ENCODE measurements at regions not wholly inside any gene's neighbourhood (a gene's known extent, or its start where the extent isn't known, plus 50 kb on each side); places are given as distances from the start of the nearest gene placed in this dataset.
"Not testable (repeated sequence)": the region's sequence is repeated elsewhere in the genome, so short reads cannot be mapped to it uniquely, and the experiment has no call there.

GRCh38 chr13:99736541-99736940 is 235.0 kb downstream of the ZIC5 start:
- ATAC-seq (no peak), DNase-seq (no peak)

- ATAC-seq: no peak
- no peak for DNase-seq
Observed at GRCh38 chr13:99734013-99734693, 232.9 kb downstream of the TM9SF2 start.

DNA sequence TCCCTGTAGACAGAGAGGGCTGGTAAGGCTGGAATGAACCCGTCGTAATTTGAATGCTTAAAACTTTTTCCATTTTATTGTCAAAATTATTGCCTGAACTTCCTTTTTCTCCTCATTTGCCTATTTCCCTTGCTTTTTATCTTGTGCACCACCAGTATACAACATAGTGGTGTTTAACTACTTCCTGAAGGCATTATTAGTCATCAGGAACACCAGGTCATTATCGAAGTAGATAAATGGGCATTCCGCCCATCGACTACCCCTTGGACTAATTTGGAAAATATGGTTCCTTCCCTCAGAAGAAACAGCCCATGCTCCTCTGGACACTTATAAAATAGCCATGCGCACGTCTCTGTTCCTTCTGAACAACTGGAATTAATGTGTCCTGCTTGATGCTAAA is 232.1 kb downstream of the TM9SF2 start:
- no peak for ATAC-seq
- DNase-seq: no peak

DNA sequence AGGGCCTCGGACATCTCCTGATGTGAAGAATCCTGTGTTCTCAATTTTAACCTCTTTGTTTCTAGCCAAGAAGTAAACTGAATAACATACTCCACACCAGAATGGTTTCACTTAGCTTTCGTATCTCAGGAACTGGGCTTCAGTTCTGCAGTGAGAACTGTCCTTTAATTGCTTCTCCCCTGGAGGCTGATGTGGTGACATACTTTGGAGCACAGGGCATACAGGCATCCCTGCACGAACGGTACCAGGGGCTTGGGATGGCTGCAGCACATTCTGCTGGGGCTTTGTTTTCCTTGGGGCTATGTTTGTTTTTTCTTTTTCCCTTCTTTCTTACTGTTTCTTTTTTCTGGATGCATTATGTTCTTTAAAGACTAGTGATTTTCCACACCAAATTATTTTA is 230.5 kb downstream of the TM9SF2 start:
- DNase-seq (no peak), ATAC-seq (no peak)

DNA sequence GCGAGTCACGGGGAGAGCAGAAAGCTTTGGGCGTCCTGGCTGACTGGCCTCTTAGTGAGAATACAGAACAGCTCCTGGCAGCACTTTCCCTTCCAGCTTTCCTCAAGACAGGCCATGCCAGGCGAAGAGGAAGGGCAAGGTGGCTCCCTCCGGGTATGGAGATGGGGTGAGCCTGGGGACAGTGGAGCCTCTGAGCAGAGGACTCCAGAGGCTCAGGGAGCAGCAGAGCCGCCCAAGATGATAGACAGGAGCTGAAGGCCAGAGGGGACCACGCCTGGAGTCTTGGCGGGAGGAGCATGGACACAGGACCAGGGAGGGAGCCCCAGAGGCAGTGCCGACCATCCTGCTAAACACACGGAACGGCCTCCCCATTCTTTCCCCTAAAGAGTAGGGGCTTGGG is 229.1 kb downstream of the TM9SF2 start:
- ATAC-seq (no peak), DNase-seq (no peak)

GRCh38 chr13:99729745-99730144 is 228.5 kb downstream of the TM9SF2 start:
- ATAC-seq: no peak
- no peak for DNase-seq

- DNase-seq, ATAC-seq: not testable (repeated sequence)
Observed at GRCh38 chr13:99727651-99728050, 226.4 kb downstream of the TM9SF2 start.

- ATAC-seq (no peak), DNase-seq (no peak)
Observed at GRCh38 chr13:99726282-99726894, 225.1 kb downstream of the TM9SF2 start.

DNA sequence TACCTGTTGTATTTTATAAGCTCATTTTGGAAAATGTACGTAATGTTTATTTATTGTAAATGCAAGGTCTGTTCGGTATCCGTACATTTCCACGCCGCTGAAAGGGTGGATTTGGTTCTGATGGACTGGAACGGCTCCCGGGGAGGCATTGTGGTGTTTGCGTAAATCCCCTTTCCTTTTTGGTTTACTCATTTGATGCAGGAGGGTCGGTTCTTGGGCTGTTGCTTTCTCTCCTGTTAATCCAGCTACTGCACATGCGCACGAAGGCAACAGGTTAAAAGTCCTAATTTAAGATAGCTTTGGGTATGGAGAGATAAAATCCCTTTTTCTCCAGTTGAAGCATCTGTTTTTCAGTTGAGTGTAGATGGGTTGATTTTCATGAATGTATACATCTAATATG is 224.4 kb downstream of the TM9SF2 start:
- ATAC-seq (no peak), DNase-seq (no peak)

DNA sequence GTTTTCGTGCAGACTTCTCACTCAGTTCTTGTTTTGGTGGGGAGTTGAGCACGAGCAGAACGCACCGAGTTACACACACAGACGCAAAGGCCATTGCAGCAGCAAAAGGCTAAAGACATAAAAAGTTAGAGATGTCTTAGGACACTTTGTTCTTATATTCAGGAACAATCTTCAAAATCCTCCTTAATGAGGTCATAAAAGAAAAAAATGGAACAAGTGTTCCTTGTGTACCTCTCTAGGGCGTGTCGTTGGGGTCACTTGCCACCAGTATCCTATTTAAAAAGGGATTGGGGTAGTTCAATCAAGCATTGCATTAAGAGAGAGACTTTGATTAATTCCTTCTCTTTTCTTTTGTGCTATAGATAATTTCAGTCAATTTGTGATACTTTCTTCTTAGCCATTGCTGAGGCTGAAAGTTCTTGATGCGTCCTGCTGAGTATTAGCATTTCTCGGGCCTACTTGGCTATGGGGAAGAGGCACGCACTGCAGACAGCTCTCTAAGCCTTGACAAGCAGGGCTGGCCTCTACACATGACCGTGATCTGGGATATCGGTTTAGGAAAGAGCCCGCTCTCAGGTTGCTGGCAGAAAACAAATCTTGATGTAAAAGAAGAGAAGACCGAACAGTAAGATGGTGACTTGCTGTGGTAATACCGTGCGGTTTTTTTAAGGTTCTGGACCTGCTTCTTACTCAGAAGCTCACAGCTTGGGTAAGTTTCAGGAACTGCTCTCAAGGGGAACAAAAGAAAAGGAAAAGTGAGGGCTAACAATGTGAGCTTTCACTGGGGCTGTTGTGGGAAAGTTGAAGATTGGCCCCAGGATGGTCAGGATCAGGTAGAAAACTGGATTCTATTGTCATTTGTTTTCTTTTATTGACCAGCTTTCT is 223.6 kb downstream of the TM9SF2 start:
- DNase-seq (no peak), ATAC-seq (no peak)

- ATAC-seq (no peak), DNase-seq (no peak)
Observed at GRCh38 chr13:99723878-99724277, 222.6 kb downstream of the TM9SF2 start.

- no peak for DNase-seq
- no peak for ATAC-seq
Observed at GRCh38 chr13:99722931-99723330, 221.7 kb downstream of the TM9SF2 start.

DNA sequence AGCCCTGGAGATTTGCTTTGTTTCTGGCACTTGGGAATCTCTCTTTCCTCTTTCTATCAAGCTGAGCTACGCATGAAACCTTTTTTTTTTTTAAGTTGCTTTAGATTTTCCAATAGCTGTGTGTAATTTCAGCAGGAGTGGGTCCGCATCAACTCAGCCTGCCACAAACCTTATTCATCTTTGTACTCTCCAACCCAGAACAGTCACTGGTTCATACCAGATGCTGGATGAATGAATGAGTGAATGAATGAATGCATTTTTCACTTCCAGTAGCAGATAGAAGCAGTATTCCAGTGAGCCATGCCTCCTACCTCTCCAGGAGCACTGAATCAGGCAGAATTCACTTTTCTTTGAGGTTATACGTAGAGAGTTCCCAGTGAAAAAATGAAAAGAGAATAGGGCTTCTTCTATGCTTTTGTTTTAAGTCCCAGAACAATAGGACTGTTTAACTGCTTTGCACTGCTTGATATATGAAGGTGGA is 221.1 kb downstream of the TM9SF2 start:
- ATAC-seq (no peak), DNase-seq (no peak)

- ATAC-seq: no peak
Observed at GRCh38 chr13:99721606-99722337, 220.5 kb downstream of the TM9SF2 start.

DNA sequence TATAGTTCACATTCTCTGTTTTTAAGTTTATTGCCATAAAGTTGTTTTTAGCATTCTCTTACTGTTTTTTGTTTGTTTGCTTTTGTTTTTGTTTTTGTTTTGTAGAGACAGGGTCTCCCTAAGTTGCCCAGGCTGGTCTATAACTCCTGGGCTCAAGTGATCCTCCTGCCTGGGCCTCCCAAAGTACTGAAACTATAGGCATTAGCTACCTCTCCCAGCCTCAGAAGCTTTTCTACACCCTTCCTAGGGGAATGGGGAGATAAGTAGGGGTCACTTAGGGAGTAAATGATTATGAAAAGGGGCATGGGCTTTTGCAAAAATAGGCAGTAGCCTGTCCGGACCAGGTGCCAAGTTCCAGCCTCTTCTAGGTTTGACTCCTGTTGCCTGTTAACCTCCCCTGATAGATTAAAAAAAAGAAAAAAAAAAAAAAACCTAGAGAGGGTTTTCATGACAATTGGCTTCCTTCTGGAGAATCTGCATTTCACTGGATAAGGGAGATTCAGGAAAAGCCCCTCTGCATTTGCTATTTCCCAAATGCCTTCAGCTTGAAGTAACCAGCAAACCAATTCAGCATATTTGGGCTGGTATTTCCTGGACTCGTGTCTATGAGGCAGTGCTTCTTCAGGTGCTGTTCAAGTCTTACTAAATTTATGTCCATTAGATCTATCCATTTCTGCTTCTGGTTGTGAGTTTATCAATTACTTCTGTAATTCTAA is 216.8 kb downstream of the TM9SF2 start:
- ATAC-seq (no peak), DNase-seq (no peak)

More at GRCh38 chr13:99721606-99722337, 220.5 kb downstream of the TM9SF2 start:
- DNase-seq: no peak

GRCh38 chr13:99709134-99709533 is 207.9 kb downstream of the TM9SF2 start:
- ATAC-seq (no peak), DNase-seq (no peak)

DNA sequence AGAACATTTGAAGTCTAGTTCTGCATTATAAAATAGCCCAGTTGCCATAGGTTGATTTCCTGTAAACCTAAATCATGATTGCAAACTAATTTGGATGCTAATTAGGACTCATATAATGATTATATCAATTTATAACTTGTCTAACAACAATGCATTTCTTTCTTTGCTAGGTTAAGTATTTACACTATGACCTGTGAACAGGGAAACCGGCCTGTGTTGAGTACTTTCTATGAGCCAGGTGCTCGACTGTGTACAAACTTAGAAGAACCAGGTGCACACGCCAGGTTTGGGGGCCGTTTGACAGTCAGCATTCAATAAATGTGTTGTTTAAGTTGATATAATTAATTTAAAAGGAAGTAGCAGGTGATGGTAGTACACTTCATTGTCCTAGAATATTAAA is 203.1 kb downstream of the TM9SF2 start:
- no peak for DNase-seq
- no peak for ATAC-seq

- DNase-seq (no peak), ATAC-seq (no peak)
Observed at GRCh38 chr13:99703908-99704307, 202.6 kb downstream of the TM9SF2 start.

GRCh38 chr13:99702687-99703319 is 201.5 kb downstream of the TM9SF2 start:
- ATAC-seq (no peak), DNase-seq (no peak)

DNA sequence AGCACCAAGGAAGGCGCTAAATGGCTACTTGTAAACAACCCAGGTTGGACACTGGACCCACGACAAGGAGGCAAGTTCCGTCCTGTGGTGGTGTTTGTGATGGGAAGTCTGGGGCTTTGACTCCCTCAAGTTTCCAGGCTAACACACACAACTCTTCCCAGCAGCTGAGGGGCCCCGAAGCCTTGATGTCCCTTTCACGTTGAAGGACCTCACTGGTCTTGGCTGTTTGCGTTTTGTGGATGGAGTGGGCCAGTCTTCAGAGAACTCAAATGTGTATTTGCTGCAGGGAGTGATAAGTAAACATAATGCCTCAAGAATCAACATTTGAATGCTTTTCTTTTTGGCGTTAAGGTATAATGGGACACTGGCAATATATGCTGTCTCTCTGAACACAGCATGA is 199.2 kb downstream of the TM9SF2 start:
- DNase-seq (no peak), ATAC-seq (no peak)

- ATAC-seq: no peak
- DNase-seq: no peak
Observed at GRCh38 chr13:99698816-99699099, 197.5 kb downstream of the TM9SF2 start.
